SK-N-SH treated with all-trans-retinoic acid at 6 μM for 48 hours (cell line): ENCODE measurements at regions not wholly inside any gene's neighbourhood (a gene's known extent, or its start where the extent isn't known, plus 50 kb on each side); places are given as distances from the start of the nearest gene placed in this dataset.
"Not testable (repeated sequence)": the region's sequence is repeated elsewhere in the genome, so short reads cannot be mapped to it uniquely, and the experiment has no call there.

Experiments used
- ATAC-seq: fragments of 200-7000 bp; cut with Tn5 transposase; 3 replicates; pipeline ENCODE4 v1.9.1; 2020; ENCODE audit warnings: mild to moderate bottlenecking, moderate library complexity
- ARNTL ChIP-seq: fragments of 450-650 bp; formaldehyde crosslinking; IDR thresholded peaks from 2 replicates; pipeline ENCODE4 v1.5.0; 2020; ENCODE audit warnings: low read depth, mild to moderate bottlenecking, moderate library complexity, borderline replicate concordance
- BACH2 ChIP-seq: fragments of 250-450 bp; sonication (Bioruptor Pico); IDR thresholded peaks from 2 replicates; pipeline ENCODE4 v1.9.0; 2021; ENCODE audit warnings: mild to moderate bottlenecking, borderline replicate concordance
- CSDC2 ChIP-seq: fragments of 250-450 bp; sonication (Bioruptor Pico); IDR thresholded peaks from 2 replicates; pipeline ENCODE4 v1.5.0; 2020; ENCODE audit warnings: mild to moderate bottlenecking, moderate library complexity
- ESRRG ChIP-seq: fragments of 250-450 bp; sonication (Bioruptor Pico); IDR thresholded peaks from 2 replicates; pipeline ENCODE4 v1.6.1; 2021; ENCODE audit warnings: mild to moderate bottlenecking
- ISL1 ChIP-seq: fragments of 250-450 bp; sonication (Bioruptor Pico); IDR thresholded peaks from 2 replicates; pipeline ENCODE4 v2.1.2; 2022; ENCODE audit warnings: mild to moderate bottlenecking, moderate library complexity
- RARB ChIP-seq: fragments of 250-450 bp; sonication (Bioruptor Pico); IDR thresholded peaks from 2 replicates; pipeline ENCODE4 v1.8.0; 2021; ENCODE audit warnings: mild to moderate bottlenecking, moderate library complexity
- SNAI2 ChIP-seq: fragments of 250-450 bp; sonication (Bioruptor Pico); IDR thresholded peaks from 2 replicates; pipeline ENCODE4 v1.5.0; 2020; ENCODE audit warnings: mild to moderate bottlenecking, moderate library complexity
- TOX ChIP-seq: fragments of 250-450 bp; sonication (Bioruptor Pico); IDR thresholded peaks from 2 replicates; pipeline ENCODE4 v1.8.0; 2021; ENCODE audit warnings: mild to moderate bottlenecking, moderate library complexity, borderline replicate concordance
- ZC3H10 ChIP-seq: fragments of 250-450 bp; sonication (Bioruptor Pico); IDR thresholded peaks from 2 replicates; pipeline ENCODE4 v1.5.1; 2021; ENCODE audit warnings: mild to moderate bottlenecking, moderate library complexity
- ZFP3 ChIP-seq: fragments of 250-450 bp; sonication (Bioruptor Pico); IDR thresholded peaks from 2 replicates; pipeline ENCODE4 v1.5.0; 2020; ENCODE audit warnings: mild to moderate bottlenecking, moderate library complexity
- ZFP30 ChIP-seq: fragments of 450-650 bp; formaldehyde crosslinking; IDR thresholded peaks from 2 replicates; pipeline ENCODE4 v1.5.0; 2022; ENCODE audit warnings: mild to moderate bottlenecking, moderate library complexity
- ZNF70 ChIP-seq: fragments of 450-650 bp; formaldehyde crosslinking; IDR thresholded peaks from 2 replicates; pipeline ENCODE4 v1.5.0; 2020; ENCODE audit warnings: mild to moderate bottlenecking, moderate library complexity
- ZNF8 ChIP-seq: fragments of 450-650 bp; formaldehyde crosslinking; IDR thresholded peaks from 2 replicates; pipeline ENCODE4 v1.5.0; 2020; ENCODE audit warnings: mild to moderate bottlenecking, moderate library complexity
- TF ChIP-seq, protein P1 (sequence below): fragments of 250-450 bp; sonication (Bioruptor Pico); IDR thresholded peaks from 2 replicates; pipeline ENCODE4 v1.5.0; 2020; ENCODE audit warnings: mild to moderate bottlenecking, moderate library complexity
- TF ChIP-seq, protein P2 (sequence below): fragments of 250-450 bp; sonication (Bioruptor Pico); IDR thresholded peaks from 2 replicates; pipeline ENCODE4 v1.8.0; 2021; ENCODE audit warnings: low read depth, mild to moderate bottlenecking, moderate library complexity, borderline replicate concordance
- TF ChIP-seq, protein P3 (sequence below): fragments of 250-450 bp; sonication (Bioruptor Pico); IDR thresholded peaks from 2 replicates; pipeline ENCODE4 v1.8.0; 2020; ENCODE audit warnings: mild to moderate bottlenecking, moderate library complexity, borderline replicate concordance
- TF ChIP-seq, protein P4 (sequence below): fragments of 250-450 bp; sonication (Bioruptor Pico); IDR thresholded peaks from 2 replicates; pipeline ENCODE4 v1.5.1; 2020; ENCODE audit warnings: low read depth, mild to moderate bottlenecking, moderate library complexity

DNA sequence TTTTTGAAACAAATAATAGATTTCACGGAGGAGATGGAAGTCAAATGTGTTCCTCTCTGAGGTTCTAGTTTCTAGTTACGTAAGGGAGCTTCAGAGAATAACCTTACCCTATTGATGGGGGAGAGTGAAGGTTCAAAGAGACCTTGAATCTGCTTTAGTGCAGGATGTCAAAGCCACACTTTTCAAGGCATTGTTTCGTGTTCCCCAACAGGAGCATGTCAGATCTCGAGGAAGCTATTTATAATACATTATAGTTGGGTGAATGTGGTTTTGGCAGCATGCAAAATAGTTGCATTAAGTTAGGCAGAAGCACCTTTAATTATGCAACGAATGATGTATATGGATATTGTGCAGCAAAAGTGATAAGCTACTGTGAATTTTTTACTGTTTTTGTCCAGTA is 614.9 kb downstream of the SLC16A7 start (continued):
- TF ChIP-seq RARB (no peak), SNAI2 (CRISPR knock-in tag) (no peak), ZNF8 (CRISPR knock-in tag) (no peak), ZFP3 (CRISPR knock-in tag) (no peak), TOX (no peak), CSDC2 (CRISPR knock-in tag) (no peak), ESRRG (no peak)
- TF ChIP-seq, all 23 proteins: peak for 0

DNA sequence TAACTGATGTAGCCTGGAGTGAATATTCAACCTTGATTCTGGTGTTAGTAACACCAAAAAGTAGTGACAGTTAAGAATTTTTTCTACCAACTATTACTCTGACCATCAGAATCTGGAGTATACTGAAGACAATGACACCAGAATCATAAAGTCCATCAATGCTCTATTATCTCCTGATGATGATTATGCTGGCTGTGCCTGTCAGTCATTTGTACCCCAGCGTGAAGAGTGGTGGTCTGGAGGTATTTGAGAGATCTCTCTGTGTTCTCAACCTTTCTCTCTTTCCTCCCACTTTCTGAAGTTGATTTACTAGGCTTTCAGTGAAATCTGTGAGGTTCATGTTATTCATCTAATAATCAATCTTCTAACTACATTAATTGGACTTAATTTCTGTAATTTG is 615.4 kb downstream of the SLC16A7 start:
- ATAC-seq = no peak
- TF ChIP-seq ZNF70 (CRISPR knock-in tag) (no peak), BACH2 (CRISPR knock-in tag) (no peak), ARNTL (CRISPR knock-in tag) (no peak)
- TF ChIP-seq, protein P1, sequence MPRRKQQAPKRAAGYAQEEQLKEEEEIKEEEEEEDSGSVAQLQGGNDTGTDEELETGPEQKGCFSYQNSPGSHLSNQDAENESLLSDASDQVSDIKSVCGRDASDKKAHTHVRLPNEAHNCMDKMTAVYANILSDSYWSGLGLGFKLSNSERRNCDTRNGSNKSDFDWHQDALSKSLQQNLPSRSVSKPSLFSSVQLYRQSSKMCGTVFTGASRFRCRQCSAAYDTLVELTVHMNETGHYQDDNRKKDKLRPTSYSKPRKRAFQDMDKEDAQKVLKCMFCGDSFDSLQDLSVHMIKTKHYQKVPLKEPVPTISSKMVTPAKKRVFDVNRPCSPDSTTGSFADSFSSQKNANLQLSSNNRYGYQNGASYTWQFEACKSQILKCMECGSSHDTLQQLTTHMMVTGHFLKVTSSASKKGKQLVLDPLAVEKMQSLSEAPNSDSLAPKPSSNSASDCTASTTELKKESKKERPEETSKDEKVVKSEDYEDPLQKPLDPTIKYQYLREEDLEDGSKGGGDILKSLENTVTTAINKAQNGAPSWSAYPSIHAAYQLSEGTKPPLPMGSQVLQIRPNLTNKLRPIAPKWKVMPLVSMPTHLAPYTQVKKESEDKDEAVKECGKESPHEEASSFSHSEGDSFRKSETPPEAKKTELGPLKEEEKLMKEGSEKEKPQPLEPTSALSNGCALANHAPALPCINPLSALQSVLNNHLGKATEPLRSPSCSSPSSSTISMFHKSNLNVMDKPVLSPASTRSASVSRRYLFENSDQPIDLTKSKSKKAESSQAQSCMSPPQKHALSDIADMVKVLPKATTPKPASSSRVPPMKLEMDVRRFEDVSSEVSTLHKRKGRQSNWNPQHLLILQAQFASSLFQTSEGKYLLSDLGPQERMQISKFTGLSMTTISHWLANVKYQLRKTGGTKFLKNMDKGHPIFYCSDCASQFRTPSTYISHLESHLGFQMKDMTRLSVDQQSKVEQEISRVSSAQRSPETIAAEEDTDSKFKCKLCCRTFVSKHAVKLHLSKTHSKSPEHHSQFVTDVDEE = no peak
- TF ChIP-seq, protein P2, sequence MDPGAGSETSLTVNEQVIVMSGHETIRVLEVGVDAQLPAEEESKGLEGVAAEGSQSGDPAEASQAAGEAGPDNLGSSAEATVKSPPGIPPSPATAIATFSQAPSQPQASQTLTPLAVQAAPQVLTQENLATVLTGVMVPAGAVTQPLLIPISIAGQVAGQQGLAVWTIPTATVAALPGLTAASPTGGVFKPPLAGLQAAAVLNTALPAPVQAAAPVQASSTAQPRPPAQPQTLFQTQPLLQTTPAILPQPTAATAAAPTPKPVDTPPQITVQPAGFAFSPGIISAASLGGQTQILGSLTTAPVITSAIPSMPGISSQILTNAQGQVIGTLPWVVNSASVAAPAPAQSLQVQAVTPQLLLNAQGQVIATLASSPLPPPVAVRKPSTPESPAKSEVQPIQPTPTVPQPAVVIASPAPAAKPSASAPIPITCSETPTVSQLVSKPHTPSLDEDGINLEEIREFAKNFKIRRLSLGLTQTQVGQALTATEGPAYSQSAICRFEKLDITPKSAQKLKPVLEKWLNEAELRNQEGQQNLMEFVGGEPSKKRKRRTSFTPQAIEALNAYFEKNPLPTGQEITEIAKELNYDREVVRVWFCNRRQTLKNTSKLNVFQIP (CRISPR knock-in tag) = no peak

DNA sequence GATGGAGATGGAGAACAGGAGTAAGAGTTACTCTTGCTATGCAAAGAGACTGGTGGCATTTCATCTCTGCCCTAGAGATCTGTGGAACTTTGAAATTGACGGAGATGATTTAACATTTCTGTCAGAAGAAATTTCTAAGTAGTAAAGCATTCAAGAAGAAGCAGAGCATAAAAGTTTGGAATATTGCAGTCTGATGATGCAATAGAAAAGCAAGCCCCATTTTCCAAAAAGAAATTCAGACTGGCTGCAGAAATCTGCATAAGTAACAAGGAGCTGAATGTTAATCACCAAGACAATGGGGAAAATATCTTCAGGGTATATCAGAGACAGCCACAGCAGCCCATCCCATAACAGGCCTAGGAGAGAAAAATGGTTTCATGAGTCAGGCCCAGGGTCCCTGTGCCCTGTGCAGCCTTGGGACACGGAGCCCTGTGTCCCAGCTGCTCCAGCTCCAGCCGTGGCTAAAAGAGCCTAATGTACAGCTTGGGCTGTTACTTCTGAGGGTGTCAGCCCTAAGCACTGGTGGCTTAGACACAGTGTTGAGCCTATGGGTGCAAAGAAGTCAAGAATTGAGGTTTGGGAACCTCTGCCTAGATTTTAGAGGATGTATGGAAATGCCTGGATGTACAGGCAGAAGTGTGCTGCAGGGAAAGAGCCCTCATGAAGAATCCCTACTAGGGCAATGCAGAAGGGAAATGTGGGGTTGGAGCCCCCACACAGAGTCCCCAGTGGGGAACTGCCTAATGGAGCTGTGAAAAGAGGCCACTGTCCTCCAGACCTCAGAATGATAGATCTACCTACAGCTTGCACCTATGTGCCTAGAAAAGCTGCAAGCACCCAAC is 616.6 kb downstream of the SLC16A7 start:
- no peak for ATAC-seq
- TF ChIP-seq ZC3H10 (no peak), CSDC2 (CRISPR knock-in tag) (no peak), ZFP30 (no peak), ZNF8 (CRISPR knock-in tag) (no peak), TOX (no peak)
- TF ChIP-seq, all 23 proteins: peak for 0

DNA sequence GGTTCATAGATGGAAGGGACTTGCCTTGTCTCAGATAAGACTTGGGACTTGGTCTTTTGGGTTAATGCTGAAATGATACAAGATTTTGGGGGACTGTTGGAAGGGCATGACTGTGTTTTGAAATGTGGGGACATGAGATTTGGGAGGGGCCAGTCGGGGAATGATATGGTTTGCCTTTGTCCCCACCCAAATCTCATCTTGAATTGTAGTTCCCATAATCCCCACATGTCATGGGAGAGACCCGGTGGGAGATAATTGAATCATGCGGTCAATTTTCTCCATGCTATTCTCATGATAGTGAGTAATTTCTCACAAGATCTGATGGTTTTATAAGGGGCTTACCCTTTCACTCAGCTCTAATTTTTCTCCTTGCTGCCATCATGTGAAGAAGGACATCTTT is 617.4 kb downstream of the SLC16A7 start:
- ATAC-seq = not testable (repeated sequence)

DNA sequence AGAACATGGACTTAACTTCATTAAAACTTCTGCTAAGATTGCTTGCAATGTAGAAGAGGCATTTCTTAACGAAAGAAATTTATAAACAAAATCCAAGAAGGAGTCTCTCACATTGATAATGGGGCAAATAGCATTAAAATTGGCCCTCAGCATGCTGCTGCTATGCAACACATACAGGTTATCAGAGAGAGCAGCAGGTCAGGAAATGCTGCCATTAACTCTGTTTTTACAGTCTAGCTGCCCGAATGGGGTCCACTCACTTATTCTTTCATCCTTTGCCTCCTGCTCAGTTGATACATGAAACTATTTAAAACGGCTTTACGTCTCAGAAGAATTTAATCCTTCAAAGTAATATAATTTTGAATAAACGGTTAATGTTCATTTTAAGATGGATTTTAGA is 620.4 kb downstream of the SLC16A7 start:
- ATAC-seq = no peak
- TF ChIP-seq, protein P2 (CRISPR knock-in tag) = no peak
- no peak for TF ChIP-seq ZNF70 (CRISPR knock-in tag)
- TF ChIP-seq ZFP3 (CRISPR knock-in tag) = no peak
- no peak for TF ChIP-seq ESRRG
- TF ChIP-seq, protein P3, sequence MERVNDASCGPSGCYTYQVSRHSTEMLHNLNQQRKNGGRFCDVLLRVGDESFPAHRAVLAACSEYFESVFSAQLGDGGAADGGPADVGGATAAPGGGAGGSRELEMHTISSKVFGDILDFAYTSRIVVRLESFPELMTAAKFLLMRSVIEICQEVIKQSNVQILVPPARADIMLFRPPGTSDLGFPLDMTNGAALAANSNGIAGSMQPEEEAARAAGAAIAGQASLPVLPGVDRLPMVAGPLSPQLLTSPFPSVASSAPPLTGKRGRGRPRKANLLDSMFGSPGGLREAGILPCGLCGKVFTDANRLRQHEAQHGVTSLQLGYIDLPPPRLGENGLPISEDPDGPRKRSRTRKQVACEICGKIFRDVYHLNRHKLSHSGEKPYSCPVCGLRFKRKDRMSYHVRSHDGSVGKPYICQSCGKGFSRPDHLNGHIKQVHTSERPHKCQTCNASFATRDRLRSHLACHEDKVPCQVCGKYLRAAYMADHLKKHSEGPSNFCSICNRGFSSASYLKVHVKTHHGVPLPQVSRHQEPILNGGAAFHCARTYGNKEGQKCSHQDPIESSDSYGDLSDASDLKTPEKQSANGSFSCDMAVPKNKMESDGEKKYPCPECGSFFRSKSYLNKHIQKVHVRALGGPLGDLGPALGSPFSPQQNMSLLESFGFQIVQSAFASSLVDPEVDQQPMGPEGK (CRISPR knock-in tag) = no peak
- TF ChIP-seq ISL1 (CRISPR knock-in tag) = no peak
- no peak for TF ChIP-seq CSDC2 (CRISPR knock-in tag)
- TF ChIP-seq, protein P4, sequence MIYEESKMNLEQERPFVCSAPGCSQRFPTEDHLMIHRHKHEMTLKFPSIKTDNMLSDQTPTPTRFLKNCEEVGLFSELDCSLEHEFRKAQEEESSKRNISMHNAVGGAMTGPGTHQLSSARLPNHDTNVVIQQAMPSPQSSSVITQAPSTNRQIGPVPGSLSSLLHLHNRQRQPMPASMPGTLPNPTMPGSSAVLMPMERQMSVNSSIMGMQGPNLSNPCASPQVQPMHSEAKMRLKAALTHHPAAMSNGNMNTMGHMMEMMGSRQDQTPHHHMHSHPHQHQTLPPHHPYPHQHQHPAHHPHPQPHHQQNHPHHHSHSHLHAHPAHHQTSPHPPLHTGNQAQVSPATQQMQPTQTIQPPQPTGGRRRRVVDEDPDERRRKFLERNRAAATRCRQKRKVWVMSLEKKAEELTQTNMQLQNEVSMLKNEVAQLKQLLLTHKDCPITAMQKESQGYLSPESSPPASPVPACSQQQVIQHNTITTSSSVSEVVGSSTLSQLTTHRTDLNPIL (CRISPR knock-in tag) = no peak
- TF ChIP-seq, protein P1 = no peak
- no peak for TF ChIP-seq ZNF8 (CRISPR knock-in tag)
- TF ChIP-seq, all 23 proteins: peak for 0
